A549 (cell line): ENCODE measurements at regions not wholly inside any gene's neighbourhood (a gene's known extent, or its start where the extent isn't known, plus 50 kb on each side); places are given as distances from the start of the nearest gene placed in this dataset.

ENCODE experiments used
- CBX8 ChIP-seq: fragments of 200-600 bp; sonication (generic); IDR thresholded peaks from 2 replicates; pipeline ENCODE4 v1.6.1; 2016
- CHD2 ChIP-seq: fragments of 150-350 bp; IDR thresholded peaks from 2 replicates; pipeline ENCODE4 v1.6.1; 2014; ENCODE audit warnings: low read length; ENCODE audit not compliant: partially characterized antibody
- CTCF ChIP-seq: fragments of >200 bp; sonication (Bioruptor Twin); formaldehyde crosslinking; IDR thresholded peaks from 3 replicates; pipeline ENCODE4 v1.5.1; 2016
- FOSB ChIP-seq: fragments of 250-450 bp; sonication (Bioruptor Pico); IDR thresholded peaks from 2 replicates; pipeline ENCODE4 v1.5.0; 2020; ENCODE audit warnings: mild to moderate bottlenecking, moderate library complexity
- POLR2A ChIP-seq: IDR thresholded peaks from 2 replicates; pipeline ENCODE4 v1.6.1; 2012; ENCODE audit warnings: mild to moderate bottlenecking, low read length

GRCh38 chr5:42948961-42949347, 91.2 kb downstream of the ANXA2R start:
- TF ChIP-seq CTCF (no peak), POLR2A (no peak), CBX8 (no peak), FOSB (CRISPR knock-in tag) (no peak), CHD2 (no peak)
